ENCODE measurements at regions not wholly inside any gene's neighbourhood (a gene's known extent, or its start where the extent isn't known, plus 50 kb on each side); places are given as distances from the start of the nearest gene placed in this dataset.
"Not testable (repeated sequence)": the region's sequence is repeated elsewhere in the genome, so short reads cannot be mapped to it uniquely, and the experiment has no call there.

DNA sequence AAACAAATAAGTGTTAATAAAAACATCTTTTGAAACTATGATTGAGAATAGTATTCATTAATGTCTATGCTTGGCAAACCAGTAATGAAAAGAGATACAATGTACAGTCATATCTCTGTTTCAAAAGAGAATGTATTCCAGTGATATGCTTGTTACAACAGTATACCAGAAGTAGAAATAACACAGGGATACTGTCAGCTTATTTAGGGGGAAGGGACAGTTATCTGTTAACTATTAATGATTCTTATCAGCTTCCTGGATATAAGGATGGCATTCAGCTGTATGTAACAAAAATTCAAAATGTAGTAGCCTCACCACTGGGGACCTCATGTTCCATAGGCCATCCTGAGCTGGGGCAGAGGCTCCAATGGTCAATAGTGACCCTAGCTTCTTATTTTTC is 103.8 kb upstream of the TBX18 start:
- no peak for DNase-seq (ENCODE audit: low read depth)
- TF ChIP-seq CTCF (IDR thresholded peaks at IDR 0.05; ENCODE audit: low read depth, low read length) (no peak), POLR2A (IDR thresholded peaks at IDR 0.05; ENCODE audit: extremely low read depth, insufficient read length) (no peak), MYC (IDR thresholded peaks at IDR 0.05; ENCODE audit: low read depth, low read length) (no peak)
- TF ChIP-seq, protein P1, sequence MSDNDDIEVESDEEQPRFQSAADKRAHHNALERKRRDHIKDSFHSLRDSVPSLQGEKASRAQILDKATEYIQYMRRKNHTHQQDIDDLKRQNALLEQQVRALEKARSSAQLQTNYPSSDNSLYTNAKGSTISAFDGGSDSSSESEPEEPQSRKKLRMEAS (IDR thresholded peaks at IDR 0.05; ENCODE audit: low read depth, low read length) = no peak
- no peak overlapping the region for H3K4me3 ChIP-seq (ENCODE audit: low read depth, low read length)

DNA sequence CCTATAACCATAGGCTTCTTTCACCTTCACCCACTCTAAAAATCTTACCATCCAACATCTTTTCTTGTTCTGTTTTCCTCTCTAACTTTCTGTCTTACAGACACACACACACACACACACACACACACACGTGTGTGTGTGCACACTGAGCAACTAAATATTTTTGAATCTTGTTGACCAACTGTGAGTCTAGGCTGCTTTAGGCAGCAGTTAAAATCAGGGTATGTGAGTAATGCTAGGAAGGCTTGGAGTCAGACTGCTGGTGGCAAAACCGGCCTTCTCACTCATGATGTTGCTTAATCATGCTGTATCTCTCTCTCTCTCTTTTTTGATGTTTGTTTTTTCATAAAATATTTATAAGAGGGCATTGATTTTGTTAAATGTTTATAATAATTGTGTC is 103.1 kb upstream of the TBX18 start:
- DNase-seq (ENCODE audit: low read depth) = no peak
- TF ChIP-seq CTCF (IDR thresholded peaks at IDR 0.05; ENCODE audit: low read depth, low read length) (no peak), MYC (IDR thresholded peaks at IDR 0.05; ENCODE audit: low read depth, low read length) (no peak), POLR2A (IDR thresholded peaks at IDR 0.05; ENCODE audit: extremely low read depth, insufficient read length) (no peak)
- TF ChIP-seq, protein P1 (IDR thresholded peaks at IDR 0.05; ENCODE audit: low read depth, low read length) = no peak
- H3K4me3 ChIP-seq (ENCODE audit: low read depth, low read length) = no peak overlapping the region

GRCh38 chr6:84866715-84867114 is 102.3 kb upstream of the TBX18 start:
- H3K4me3 ChIP-seq (ENCODE audit: low read depth, low read length) = no peak overlapping the region
- TF ChIP-seq CTCF (IDR thresholded peaks at IDR 0.05; ENCODE audit: low read depth, low read length) = no peak
- no peak for TF ChIP-seq MYC (IDR thresholded peaks at IDR 0.05; ENCODE audit: low read depth, low read length)
- TF ChIP-seq POLR2A (IDR thresholded peaks at IDR 0.05; ENCODE audit: extremely low read depth, insufficient read length) = no peak
- TF ChIP-seq, protein P1 (IDR thresholded peaks at IDR 0.05; ENCODE audit: low read depth, low read length) = no peak
- no peak for DNase-seq (ENCODE audit: low read depth)

- not testable (repeated sequence) for DNase-seq (ENCODE audit: low read depth); H3K4me3 ChIP-seq (ENCODE audit: low read depth, low read length)
These were observed 101.0 kb upstream of the TBX18 start for GRCh38 chr6:84865372-84865771.

GRCh38 chr6:84862843-84863242 is 98.4 kb upstream of the TBX18 start:
- no peak for DNase-seq (ENCODE audit: low read depth)
- TF ChIP-seq MYC (IDR thresholded peaks at IDR 0.05; ENCODE audit: low read depth, low read length) (no peak), POLR2A (IDR thresholded peaks at IDR 0.05; ENCODE audit: extremely low read depth, insufficient read length) (no peak), CTCF (IDR thresholded peaks at IDR 0.05; ENCODE audit: low read depth, low read length) (no peak)
- TF ChIP-seq, protein P1 (IDR thresholded peaks at IDR 0.05; ENCODE audit: low read depth, low read length) = no peak
- no peak overlapping the region for H3K4me3 ChIP-seq (ENCODE audit: low read depth, low read length)

GRCh38 chr6:84860920-84861319 is 96.5 kb upstream of the TBX18 start:
- DNase-seq (ENCODE audit: low read depth) = no peak
- no peak overlapping the region for H3K4me3 ChIP-seq (ENCODE audit: low read depth, low read length)
- TF ChIP-seq POLR2A (IDR thresholded peaks at IDR 0.05; ENCODE audit: extremely low read depth, insufficient read length) (no peak), MYC (IDR thresholded peaks at IDR 0.05; ENCODE audit: low read depth, low read length) (no peak), CTCF (IDR thresholded peaks at IDR 0.05; ENCODE audit: low read depth, low read length) (no peak)
- TF ChIP-seq, protein P1 (IDR thresholded peaks at IDR 0.05; ENCODE audit: low read depth, low read length) = no peak
